ENCODE measurements at regions not wholly inside any gene's neighbourhood (a gene's known extent, or its start where the extent isn't known, plus 50 kb on each side); places are given as distances from the start of the nearest gene placed in this dataset.

DNA sequence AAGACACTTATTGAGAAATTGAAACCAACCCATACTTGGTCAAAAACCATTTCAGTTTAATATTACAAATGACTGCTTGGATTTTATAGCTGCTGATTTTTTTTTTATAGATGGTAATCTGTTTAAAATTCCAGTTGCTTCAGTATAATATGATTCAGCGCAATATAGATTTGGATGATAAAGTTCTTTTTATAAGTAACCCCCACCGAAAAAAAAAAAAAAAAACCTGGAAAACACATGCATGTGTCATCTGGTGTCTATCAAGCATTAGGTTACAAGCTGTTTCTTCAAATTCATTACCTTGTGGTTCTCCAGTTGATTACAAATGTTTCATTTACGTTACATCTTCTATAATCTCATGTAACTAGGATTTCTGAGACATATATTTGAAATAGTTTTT is 356.6 kb upstream of the ROBO2 start:
- no peaks in the 10 kb centered on the region for H3K27me3 ChIP-seq (ENCODE audit: insufficient read depth, poor library complexity, severe bottlenecking)
- DNase-seq (ENCODE audit: low read depth in 1 of 2, low spot score in 1 of 2) = no peak
- no peak overlapping the region for H3K4me3 ChIP-seq (replicated peaks; ENCODE audit: insufficient read depth, low read length)
- no peak overlapping the region for H3K27ac ChIP-seq (replicated peaks)
- TF ChIP-seq, protein P1, sequence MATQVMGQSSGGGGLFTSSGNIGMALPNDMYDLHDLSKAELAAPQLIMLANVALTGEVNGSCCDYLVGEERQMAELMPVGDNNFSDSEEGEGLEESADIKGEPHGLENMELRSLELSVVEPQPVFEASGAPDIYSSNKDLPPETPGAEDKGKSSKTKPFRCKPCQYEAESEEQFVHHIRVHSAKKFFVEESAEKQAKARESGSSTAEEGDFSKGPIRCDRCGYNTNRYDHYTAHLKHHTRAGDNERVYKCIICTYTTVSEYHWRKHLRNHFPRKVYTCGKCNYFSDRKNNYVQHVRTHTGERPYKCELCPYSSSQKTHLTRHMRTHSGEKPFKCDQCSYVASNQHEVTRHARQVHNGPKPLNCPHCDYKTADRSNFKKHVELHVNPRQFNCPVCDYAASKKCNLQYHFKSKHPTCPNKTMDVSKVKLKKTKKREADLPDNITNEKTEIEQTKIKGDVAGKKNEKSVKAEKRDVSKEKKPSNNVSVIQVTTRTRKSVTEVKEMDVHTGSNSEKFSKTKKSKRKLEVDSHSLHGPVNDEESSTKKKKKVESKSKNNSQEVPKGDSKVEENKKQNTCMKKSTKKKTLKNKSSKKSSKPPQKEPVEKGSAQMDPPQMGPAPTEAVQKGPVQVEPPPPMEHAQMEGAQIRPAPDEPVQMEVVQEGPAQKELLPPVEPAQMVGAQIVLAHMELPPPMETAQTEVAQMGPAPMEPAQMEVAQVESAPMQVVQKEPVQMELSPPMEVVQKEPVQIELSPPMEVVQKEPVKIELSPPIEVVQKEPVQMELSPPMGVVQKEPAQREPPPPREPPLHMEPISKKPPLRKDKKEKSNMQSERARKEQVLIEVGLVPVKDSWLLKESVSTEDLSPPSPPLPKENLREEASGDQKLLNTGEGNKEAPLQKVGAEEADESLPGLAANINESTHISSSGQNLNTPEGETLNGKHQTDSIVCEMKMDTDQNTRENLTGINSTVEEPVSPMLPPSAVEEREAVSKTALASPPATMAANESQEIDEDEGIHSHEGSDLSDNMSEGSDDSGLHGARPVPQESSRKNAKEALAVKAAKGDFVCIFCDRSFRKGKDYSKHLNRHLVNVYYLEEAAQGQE (IDR thresholded peaks at IDR 0.05; ENCODE audit: insufficient replicate concordance, low read depth) = no peak
- TF ChIP-seq SPI1 (IDR thresholded peaks at IDR 0.05; ENCODE audit: borderline replicate concordance, low read depth) (no peak), GABPA (IDR thresholded peaks at IDR 0.05; ENCODE audit: low read depth) (no peak), POLR2AphosphoS5 (IDR thresholded peaks at IDR 0.05; ENCODE audit: low read depth) (no peak)
- TF ChIP-seq, protein P2, sequence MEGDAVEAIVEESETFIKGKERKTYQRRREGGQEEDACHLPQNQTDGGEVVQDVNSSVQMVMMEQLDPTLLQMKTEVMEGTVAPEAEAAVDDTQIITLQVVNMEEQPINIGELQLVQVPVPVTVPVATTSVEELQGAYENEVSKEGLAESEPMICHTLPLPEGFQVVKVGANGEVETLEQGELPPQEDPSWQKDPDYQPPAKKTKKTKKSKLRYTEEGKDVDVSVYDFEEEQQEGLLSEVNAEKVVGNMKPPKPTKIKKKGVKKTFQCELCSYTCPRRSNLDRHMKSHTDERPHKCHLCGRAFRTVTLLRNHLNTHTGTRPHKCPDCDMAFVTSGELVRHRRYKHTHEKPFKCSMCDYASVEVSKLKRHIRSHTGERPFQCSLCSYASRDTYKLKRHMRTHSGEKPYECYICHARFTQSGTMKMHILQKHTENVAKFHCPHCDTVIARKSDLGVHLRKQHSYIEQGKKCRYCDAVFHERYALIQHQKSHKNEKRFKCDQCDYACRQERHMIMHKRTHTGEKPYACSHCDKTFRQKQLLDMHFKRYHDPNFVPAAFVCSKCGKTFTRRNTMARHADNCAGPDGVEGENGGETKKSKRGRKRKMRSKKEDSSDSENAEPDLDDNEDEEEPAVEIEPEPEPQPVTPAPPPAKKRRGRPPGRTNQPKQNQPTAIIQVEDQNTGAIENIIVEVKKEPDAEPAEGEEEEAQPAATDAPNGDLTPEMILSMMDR (IDR thresholded peaks at IDR 0.05; ENCODE audit: insufficient read depth, low read length) = no peak

DNA sequence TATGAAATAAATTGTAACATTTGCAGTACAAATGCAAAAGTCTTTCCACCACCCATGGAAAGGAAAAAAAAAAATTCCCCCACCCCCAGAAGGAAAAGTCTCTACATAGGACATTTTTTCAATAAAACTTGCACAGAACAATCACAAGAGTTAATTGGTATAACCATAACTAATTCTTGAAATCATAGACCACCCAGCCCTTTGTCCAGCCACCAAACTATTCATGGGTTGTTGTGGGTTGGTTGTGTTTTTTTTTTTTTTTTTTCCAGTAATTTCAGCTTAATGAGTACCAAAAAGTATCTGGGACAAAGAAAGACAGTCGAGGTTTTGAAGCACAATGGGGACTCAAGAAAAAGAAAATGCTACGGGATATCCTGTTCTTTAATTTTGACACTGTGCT is 355.0 kb upstream of the ROBO2 start:
- no peaks in the 10 kb centered on the region for H3K27me3 ChIP-seq (ENCODE audit: insufficient read depth, poor library complexity, severe bottlenecking)
- no peak overlapping the region for H3K27ac ChIP-seq (replicated peaks)
- DNase-seq (ENCODE audit: low read depth in 1 of 2, low spot score in 1 of 2) = no peak
- TF ChIP-seq, protein P2 (IDR thresholded peaks at IDR 0.05; ENCODE audit: insufficient read depth, low read length) = no peak
- TF ChIP-seq POLR2AphosphoS5 (IDR thresholded peaks at IDR 0.05; ENCODE audit: low read depth) (no peak), SPI1 (IDR thresholded peaks at IDR 0.05; ENCODE audit: borderline replicate concordance, low read depth) (no peak), GABPA (IDR thresholded peaks at IDR 0.05; ENCODE audit: low read depth) (no peak)
- TF ChIP-seq, protein P1 (IDR thresholded peaks at IDR 0.05; ENCODE audit: insufficient replicate concordance, low read depth) = no peak
- no peak overlapping the region for H3K4me3 ChIP-seq (replicated peaks; ENCODE audit: insufficient read depth, low read length)

DNA sequence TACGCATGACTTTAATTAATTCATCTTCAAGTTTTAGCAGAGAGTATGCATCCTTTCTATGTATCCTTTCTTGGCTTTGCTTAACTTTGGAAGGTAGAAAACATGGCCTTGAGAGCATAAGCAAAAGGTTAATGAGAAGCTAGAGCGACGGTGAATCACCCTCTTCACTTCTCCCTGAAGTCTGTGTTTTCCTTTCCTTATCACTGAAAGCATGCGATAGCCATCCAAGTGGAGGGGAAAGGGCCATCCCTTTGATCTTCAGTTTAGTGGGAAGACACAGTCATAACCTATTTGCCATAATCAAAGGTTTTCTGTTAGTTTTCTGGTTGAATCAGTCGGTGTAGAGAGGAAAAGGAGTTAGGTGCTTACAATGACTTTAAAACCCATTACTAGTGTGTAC is 354.0 kb upstream of the ROBO2 start:
- TF ChIP-seq, protein P1 (IDR thresholded peaks at IDR 0.05; ENCODE audit: insufficient replicate concordance, low read depth) = no peak
- TF ChIP-seq, protein P2 (IDR thresholded peaks at IDR 0.05; ENCODE audit: insufficient read depth, low read length) = no peak
- TF ChIP-seq SPI1 (IDR thresholded peaks at IDR 0.05; ENCODE audit: borderline replicate concordance, low read depth) = no peak
- no peak for TF ChIP-seq GABPA (IDR thresholded peaks at IDR 0.05; ENCODE audit: low read depth)
- TF ChIP-seq POLR2AphosphoS5 (IDR thresholded peaks at IDR 0.05; ENCODE audit: low read depth) = no peak
- H3K27me3 ChIP-seq (ENCODE audit: insufficient read depth, poor library complexity, severe bottlenecking) = no peaks in the 10 kb centered on the region
- H3K4me3 ChIP-seq (replicated peaks; ENCODE audit: insufficient read depth, low read length) = no peak overlapping the region
- no peak for DNase-seq (ENCODE audit: low read depth in 1 of 2, low spot score in 1 of 2)
- H3K27ac ChIP-seq (replicated peaks) = no peak overlapping the region

Data from HL-60 (cell line).